Uterus (tissue), 2 donors: ENCODE measurements at regions not wholly inside any gene's neighbourhood (a gene's known extent, or its start where the extent isn't known, plus 50 kb on each side); places are given as distances from the start of the nearest gene placed in this dataset.

Experiments
- POLR2A ChIP-seq, 2 donors: fragments of 450-650 bp; IDR thresholded peaks; one replicate each; pipeline ENCODE4 v1.6.1; 2016; ENCODE audit warnings: antibody characterized with exemption in 2 of 2, mild to moderate bottlenecking in 1 of 2, moderate library complexity in 1 of 2
- TF ChIP-seq, protein P1 (sequence below), 4 experiments: fragments of 200-600 bp in 2 of 4; fragments of 450-650 bp in 2 of 4; sonication (generic) in 2 of 4; IDR thresholded peaks; one replicate each; pipeline ENCODE4 v1.5.1; 2016 to 2019; ENCODE audit warnings: antibody characterized with exemption in 4 of 4, mild to moderate bottlenecking in 2 of 4, moderate library complexity in 1 of 4

DNA sequence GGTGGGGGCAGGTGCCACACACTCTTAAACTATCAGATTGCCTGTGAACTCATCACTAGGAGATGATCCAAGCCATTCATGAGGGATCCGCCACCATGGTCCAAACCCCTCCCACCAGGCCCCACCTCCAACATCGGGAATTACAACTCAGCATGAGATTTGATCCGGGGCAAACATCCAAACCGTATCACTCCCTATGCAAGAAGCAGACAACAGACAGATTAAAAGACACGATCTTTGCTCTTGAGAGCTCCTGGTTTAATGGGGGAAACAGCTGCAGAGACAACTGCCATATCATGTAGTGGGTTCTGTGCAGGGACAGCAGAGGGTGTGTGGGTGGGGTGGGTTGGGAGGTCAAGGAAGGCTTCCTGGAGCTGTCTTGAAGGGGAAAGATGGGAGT, 123.6 kb downstream of the EMX2 start:
- TF ChIP-seq, protein P1, sequence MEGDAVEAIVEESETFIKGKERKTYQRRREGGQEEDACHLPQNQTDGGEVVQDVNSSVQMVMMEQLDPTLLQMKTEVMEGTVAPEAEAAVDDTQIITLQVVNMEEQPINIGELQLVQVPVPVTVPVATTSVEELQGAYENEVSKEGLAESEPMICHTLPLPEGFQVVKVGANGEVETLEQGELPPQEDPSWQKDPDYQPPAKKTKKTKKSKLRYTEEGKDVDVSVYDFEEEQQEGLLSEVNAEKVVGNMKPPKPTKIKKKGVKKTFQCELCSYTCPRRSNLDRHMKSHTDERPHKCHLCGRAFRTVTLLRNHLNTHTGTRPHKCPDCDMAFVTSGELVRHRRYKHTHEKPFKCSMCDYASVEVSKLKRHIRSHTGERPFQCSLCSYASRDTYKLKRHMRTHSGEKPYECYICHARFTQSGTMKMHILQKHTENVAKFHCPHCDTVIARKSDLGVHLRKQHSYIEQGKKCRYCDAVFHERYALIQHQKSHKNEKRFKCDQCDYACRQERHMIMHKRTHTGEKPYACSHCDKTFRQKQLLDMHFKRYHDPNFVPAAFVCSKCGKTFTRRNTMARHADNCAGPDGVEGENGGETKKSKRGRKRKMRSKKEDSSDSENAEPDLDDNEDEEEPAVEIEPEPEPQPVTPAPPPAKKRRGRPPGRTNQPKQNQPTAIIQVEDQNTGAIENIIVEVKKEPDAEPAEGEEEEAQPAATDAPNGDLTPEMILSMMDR (IDR thresholded peaks at IDR 0.05), result no peak
- no peak for TF ChIP-seq POLR2A (IDR thresholded peaks at IDR 0.05)
